SHP77 treated with DMSO at 0.1 percent for 48 hours (cell line): ENCODE measurements at regions not wholly inside any gene's neighbourhood (a gene's known extent, or its start where the extent isn't known, plus 50 kb on each side); places are given as distances from the start of the nearest gene placed in this dataset.

Experiments used
- DNase-seq: peaks from one replicate; lab custom pipeline; 2025; lab: John Stamatoyannopoulos, UW

DNA sequence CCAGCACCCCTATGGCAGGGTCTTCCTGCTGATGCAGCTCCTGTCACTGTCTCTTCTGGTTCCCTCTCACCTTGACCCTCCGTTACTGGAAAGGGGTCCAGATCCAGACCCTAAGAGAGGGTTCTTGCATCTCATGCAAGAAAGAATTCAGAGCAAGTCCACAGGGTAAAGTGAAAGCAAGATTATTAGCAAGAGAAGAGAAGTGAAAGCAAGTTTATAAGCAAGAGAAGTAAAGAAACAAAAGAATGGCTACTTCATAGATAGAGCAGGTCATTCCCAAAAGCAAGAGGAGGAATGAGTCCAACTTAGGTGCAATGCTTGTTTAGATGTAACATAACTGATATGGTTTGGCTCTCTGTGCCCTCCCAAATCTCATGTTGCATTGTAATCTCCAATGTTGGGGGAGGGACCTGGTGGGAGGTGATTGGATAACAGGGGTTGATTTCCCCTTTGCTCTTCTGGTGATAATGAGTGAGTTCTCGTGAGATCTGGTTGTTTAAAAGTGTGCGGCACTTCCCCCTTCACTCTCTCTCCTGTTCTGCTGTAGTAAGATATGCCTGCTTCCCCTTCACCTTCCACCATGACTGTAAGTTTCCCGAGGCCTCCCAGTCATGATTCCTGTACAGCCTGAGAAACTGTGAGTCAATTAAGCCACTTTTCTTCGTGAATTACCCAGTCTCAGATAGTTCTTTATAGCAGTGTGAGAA is 183.3 kb downstream of the MED10 start:
- no peak for DNase-seq

DNA sequence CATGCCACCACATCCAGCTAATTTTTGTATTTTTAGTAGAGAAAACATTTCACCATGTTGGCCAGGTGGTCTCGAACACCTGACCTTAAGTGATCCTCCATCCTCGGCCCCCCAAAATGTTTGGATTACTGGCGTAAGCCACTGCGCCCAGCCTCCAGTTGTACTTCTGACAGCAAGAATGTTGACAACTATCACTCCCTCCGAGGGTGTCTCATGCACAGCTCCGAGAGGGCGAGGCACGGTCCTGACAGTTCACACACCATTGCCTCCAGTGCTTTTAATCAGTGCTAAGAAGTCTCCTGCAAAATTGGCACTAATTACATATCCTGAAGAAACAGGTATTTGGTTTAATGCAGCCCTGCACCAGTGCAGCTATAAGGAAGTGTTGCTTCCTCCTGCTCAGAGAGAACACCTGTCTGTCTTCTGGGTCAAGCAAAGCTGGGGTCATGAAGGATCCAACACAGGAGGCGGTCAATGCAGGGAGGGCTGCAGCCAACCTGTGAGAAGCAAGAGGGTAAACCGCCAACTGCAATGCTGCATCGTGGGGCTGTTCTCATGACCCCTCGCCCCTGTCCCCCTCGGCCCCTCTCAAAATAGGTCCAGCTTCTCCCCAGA is 184.0 kb downstream of the MED10 start:
- no peak for DNase-seq

DNA sequence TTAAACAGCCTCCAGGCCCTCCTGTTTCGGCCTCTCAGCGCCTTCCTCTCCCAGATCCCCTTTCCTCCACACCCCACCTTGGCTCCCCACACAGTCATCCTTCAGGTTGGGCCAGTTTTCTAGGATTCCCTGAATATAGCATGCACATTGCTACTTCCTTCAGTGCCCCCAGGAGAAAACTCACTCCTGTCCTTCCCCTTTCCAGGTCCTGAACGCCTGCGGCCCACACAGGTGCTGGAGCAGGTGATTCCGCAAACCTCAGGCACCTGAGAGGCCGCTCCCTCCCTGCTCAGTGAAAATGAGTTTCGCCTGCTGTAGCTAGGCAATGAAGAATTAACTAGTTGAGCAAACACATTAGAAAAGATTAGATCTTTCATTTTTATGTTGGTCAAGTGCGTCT is 185.0 kb downstream of the MED10 start:
- DNase-seq, result no peak

DNA sequence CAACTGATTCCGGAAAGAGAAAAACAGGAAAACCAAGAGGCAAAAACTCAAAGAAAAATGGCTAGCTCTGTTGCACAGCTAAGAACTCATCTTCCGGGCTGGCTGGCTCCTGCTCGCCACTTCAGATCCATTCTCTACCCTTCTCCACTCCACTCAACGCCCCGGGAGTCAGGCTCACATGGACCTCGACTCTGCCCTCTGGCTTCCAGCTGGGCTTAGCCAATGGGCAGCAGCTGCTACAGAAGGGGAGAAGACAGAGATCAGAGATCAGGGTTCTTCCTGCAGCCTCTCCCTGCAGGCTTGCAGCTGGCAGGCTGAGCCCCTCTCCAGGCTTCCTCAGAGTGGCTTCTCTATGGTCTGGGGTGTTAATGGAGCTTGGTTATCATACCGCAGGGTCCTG is 187.5 kb downstream of the MED10 start:
- DNase-seq, result no peak

DNA sequence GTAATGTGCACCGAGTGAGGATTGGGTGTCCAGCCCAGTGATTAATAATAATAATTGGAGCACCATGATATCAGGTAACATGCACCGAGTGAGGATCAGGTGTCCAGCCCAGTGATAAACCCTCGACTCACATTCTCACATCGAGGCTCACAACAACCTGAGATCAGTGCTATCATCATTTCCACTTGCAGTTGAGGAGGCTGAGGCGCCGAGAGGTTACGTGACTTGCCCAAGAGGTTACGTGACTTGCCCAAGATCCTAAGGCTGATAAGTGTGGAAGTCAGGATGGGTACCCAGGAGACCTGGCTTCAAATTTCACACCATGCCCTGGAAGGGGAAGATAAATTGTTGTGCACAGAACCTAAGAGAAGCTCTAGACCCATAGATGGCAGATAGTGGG is 189.4 kb downstream of the MED10 start:
- no peak for DNase-seq

DNA sequence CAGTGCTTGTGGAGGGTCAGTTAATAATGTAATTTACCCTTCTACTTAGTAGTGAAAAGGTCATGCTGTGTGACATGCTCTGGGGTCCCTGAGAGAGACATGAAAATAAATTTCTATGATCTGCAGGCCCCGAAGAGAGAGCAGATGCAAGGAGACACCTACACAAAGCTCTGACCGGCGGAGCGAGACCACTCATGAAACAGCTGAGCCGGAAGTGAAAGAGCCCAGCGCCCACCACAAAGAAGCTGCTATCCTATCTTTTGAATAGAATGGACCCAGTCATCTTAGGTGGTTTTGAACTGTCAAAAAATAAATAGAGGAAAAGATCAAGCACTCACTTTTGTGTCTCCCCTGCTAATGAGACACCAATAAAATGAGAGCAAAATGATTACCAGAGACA is 190.0 kb downstream of the MED10 start:
- DNase-seq, result no peak

DNA sequence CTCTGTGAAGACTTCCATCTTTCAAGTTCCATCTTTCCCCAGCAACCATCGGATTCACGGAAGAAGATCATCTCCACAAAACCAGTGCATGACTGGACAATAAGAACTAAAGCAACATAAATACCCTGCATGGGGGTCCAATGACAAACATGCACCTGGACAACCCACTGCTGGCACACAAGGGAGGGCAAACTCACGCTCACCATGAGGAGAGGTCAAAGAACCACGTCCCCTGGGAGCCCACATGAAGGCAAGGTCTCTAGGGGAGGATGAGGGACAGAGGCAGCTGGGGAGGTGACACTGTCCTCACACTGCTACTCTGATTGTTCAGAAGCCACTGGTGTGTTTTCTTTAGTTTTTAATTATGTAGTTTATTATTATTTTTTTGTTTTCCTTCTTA is 190.8 kb downstream of the MED10 start:
- no peak for DNase-seq

DNA sequence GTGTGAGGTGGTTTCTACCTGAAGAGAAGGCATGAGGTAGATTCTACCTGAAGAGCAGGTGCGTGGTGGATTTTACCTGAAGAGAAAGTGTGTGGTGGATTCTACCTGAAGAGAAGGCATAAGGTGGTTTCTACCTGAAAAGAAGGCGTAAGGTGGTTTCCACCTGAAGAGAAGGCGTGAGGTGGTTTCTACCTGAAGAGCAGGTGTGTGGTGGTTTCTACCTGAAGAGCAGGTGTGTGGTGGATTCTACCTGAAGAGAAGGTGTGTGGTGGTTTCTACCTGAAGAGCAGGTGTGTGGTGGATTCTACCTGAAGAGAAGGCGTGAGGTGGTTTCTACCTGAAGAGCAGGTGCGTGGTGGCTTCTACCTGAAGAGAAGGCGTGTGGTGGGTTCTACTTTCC is 192.8 kb downstream of the MED10 start:
- no peak for DNase-seq

DNA sequence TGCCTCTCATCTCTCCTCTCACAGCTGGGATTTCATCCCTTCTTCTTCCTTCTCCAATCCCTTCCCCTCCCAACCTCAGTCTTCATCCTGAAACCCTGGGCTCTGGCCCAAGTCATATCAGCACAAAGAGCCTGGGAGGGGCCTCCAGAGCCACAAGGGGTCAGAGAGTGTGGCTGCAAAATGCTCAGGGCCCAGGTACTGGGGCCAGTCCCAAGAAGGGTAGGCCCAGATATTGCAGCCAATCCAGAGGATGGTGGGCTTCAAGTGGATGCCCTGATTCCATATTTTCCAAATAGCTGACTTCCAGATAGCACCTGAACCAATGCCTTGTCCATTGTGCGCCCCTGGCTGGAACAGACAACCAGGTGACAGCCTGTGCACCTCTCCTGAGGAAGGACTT is 193.9 kb downstream of the MED10 start:
- DNase-seq, result no peak

DNA sequence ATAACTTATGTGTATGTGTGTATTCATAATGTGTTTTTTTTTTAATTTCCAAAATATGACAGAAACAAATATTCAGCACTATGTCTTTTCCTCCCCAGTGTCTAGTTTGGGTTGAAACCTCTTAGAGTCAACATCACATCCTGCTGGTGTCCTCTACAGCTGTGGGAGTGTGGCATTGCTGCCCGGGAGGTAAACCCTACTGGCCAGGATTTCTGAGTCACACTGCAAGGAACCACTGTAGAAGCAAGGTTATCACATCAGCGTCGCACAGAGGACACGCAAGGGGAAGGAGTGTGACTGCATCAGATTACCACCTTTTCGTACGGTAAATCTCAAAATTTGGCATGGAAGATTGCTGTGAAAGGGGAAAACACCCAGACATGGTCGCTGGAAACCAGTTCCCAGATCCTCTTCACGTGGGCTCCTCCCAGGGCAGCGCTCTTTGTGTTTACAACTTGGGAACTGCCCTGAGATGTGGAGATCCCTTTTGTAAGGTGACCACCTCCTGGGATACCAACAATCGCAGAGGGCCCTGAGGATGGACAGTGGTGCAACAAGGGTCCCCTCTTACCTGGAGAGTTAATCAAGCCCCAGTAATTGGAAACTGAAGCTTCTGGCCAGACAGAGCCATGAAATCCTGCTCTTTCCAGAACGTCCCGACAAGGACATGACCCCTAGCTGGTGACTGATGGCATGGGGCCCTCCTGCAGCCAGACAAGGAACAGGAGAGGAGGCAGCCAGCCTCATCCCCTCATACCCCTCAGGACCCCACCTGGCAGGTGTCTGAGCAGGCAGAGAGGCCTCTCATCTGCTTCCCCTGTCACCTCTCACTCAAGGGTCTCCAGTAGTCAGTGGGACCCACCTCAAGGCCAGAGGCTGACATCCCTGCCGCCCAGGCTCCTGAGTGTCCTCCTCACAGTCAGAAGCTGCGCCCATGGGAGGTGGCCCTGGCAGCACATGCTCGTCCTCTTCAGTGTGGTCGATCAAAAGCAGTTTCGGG is 194.7 kb downstream of the MED10 start:
- no peak for DNase-seq

DNA sequence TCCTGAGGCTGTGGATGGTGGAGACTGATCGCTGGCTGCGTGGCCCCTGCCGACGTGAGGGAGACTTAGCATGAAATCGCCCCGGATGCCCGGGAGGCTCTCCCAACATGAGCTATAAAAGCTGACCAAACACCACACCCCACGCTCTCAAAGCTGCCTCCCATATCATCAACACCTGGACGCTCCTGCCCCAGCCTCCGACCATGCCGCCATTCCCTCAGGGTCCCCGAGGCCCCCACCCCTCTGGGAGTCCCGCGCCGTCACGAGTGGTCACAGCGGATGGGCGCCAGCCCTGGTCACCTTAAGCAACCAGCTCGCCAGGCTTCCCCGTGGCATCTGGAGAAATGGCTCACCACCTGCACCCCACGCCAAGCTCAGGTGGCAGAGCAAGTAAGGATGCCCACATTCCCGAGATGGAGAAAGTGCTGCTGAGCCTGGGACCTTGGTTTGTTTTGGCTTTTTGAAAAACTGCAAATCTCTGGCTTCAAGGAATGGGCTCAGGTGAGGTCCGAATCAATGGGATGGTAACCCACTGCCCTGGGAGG is 196.0 kb downstream of the MED10 start:
- no peak for DNase-seq

DNA sequence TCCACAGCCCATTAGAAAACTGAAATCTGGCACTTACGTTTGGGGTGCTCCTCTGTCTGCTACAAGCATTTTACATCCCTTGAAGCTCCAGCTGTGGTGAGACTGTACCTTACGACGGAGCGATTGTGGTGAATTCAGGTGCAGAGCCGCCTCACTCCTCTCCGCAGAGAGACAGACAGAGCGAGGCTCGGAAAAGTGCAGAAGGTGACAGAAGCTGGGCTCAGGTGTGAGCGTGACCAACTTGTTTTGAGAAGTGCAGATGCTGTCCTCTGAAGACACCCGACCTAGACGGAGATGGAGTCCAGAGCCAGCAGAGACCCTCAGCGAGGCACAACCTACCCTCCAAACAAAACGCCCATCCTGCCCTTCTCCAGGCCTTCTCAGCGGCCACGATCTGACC is 196.5 kb downstream of the MED10 start:
- no peak for DNase-seq

DNA sequence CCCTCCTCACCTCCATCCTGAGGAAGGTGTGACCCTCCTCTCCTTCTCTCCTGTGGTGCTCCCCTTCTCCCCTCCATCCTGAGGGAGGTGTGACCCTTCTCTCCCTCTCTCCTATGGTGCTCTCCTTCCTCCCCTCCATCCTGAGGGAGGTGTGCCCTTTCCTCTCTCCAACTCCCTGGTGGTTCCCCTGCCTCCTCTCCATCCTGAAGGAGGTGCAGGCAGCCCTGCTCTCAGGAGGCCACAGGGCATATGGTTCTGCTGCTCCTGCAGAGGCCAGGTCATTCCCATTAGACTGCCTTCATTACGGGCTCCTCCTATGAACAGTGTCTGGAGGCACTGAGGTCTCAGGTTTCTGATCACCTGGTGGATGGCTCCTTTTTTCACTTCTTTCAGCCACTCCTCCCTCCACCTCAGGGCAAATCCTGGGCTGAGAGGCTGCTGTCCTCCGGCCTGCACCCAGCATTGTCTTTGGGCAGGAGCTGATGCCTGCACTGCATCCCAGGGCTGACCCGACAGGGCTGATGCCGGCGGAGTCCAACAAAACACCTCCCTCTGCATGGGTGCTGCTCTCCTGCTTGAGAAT is 197.1 kb downstream of the MED10 start:
- DNase-seq, result no peak

DNA sequence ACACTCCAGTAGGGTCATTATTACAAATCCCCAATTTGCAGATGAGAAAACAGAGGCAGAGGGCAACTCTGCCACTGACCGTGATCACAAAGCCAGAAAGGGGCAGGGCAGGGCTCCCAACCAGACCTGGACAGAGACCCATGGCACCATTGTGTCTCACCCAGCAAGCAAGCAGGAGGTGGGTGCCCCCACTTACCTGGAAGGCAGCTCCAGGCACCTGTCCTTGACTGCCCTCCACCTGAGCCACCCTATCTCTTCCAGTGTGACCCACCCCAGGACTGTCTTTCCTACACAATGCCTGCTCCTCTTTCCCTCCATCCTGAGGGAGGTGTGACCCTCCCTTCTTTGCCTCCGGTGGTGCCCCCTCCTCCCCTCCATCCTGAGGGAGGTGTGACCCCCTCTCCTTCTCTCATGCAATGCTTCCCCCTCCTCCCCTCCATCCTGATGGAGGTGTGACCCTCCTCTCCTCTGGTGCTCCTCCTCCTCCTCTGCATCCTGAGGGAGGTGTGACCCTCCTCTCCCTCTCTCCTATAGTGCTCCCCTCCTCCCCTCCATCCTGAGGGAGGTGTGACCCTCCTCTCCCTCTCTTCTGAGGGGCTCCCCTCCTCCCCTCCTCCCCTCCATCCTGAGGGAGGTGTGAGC is 198.0 kb downstream of the MED10 start:
- no peak for DNase-seq

DNA sequence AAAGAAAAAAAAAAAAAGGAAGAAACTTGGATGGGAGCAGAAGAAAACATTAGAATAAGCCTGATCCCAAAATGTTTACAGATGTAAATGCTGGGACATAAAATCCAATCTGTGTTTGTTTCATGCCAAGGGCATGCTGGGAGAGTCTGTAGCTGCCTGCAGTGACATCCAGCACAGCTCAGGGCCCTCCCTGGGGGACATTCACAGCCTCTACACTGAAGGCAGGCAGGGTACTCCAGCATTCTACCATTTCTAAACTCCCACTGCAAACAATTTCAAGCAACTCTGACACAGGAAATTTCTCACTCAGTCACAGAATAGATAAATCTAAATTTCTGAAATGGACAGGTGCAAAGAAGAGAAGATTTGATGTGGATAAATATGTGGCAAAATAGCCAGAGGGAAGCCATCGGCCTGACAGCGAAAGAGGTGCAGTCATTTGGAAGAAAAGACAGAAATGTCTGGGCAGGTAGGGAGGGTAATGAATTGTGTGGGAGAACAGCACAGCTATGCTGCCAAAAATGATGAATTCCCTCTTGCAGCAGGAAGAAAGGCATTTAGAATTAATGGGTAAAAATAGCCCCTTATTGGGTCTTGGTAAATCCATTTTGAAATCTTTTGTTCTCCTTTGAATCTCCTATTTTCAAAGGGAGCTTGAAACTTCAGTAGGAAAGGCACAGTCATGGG is 199.4 kb downstream of the MED10 start:
- DNase-seq, result no peak

DNA sequence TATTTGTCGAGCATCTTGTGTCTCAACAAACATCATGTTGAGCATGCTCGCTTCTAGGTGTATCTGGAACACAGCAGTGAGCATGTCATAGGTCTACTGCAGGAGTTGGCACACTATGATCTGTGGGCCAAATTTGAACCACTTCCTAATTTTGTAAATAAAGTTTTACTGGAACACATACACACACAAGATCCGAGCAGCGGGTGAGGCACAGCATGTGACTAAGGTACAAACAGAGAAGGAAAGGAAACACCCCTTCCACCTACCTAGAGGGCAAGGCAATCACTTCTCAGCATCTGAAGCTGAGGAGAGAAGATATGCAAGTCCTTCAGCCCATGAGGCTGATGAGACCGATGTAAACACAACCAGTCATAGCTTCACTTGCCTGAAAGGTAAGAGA is 200.4 kb downstream of the MED10 start:
- no peak for DNase-seq

DNA sequence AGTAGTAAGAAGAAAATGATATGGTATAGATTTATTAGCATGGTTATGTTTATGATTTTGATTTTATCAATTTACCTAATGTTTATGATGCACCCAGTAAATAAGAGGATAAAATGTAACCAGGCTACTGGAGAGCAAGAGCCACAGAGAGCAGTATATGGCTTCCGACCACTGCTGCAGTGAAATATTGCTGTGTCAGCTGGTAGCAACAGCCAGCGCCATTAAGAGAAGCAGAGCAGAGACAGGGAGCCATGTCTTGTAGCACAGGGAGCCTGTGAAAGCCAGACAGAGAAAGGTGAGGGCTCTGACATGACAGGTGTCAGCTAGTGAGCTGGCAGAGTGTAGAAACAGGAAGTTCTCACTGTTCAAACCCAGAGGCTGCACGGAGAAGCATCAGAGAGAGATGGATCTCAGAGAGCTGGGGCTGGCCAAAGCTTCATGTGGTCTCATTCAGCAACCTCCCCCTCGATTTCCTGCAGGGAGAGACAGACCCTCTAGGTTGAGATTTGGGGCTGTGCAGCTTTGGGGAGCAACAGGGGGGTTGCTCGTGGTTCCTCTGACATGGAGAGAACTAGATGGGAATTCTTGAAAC is 202.1 kb downstream of the MED10 start:
- no peak for DNase-seq

DNA sequence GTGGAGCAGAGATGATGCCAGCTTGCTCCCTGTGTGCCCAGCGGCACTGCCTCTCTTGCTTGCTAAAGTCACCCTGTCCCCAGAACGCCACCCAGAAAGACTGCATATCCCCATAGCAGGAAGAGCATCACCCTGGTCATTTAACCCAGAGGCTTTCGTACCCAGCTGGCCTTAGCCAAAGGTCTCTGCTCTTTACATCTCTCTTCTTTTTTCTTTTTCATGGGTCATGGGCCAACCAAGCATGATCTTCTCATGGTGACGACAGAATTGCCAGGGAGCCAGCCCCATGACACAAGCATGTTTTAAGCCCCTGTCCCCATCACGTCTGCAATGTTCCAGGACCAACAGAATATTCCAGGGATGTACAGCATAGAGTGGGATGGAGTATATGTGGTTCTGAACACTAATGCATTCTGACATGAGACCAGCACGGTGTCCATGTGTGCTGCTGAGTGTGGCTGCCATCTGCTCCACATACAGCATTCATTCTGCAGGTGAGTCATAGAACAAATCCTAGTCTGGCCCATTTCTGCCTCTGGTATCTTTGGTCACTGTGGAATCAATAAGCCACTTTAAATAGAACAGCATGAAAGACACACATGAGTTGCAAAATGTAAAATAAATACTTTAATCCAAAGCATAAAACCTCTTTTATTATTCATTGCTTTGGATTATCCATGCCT is 203.0 kb downstream of the MED10 start:
- no peak for DNase-seq

DNA sequence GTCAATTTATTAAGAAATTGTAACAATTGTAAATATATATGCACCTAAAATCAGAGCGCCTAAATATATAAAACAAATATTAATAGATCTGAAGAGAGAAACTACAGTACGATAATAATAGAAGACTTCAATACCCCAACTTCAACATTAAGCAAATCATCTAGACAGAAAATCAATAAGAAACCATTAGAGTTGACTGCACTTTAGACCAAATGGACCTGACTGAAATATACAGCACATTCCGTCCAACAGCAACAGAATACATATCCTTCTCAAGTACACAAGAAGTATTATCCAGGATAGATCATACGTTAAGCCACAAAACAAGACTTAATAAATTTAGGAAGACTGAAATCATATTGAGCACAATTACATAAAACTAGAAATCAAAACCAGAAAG is 208.7 kb downstream of the MED10 start:
- no peak for DNase-seq
